GM12878 (cell line): ENCODE measurements at regions not wholly inside any gene's neighbourhood (a gene's known extent, or its start where the extent isn't known, plus 50 kb on each side); places are given as distances from the start of the nearest gene placed in this dataset.

Source experiments
- CEBPB ChIP-seq, 2 experiments: fragments of 150-350 bp in 1 of 2; IDR thresholded peaks; 2 replicates each; pipeline ENCODE4 v1.6.1; 2012 to 2014; ENCODE audit warnings: low read depth in 2 of 2, low read length in 2 of 2, borderline replicate concordance in 1 of 2, inconsistent platforms in 1 of 2
- CHD2 ChIP-seq: IDR thresholded peaks from 2 replicates; pipeline ENCODE4 v1.6.1; 2011; ENCODE audit warnings: low read depth, low read length, improper control_type of control experiment, borderline replicate concordance
- CTCF ChIP-seq, 3 experiments: IDR thresholded peaks in 2 of 3; conservative IDR thresholded peaks in 1 of 3; 2 replicates each; pipeline ENCODE4 v1.5.1; 2011; ENCODE audit warnings: low read depth in 3 of 3, low read length in 3 of 3, mild to moderate bottlenecking in 3 of 3, control low read depth in 2 of 3, moderate library complexity in 2 of 3, inconsistent platforms in 1 of 3, mixed read lengths in 1 of 3; ENCODE audit not compliant: control insufficient read depth in 2 of 3, insufficient read depth in 1 of 3; ENCODE audit errors: extremely low read depth in 1 of 3
- JUNB ChIP-seq: IDR thresholded peaks from 2 replicates; pipeline ENCODE4 v1.6.1; 2016; ENCODE audit warnings: antibody characterized with exemption, mild to moderate bottlenecking
- JUND ChIP-seq: IDR thresholded peaks from 2 replicates; pipeline ENCODE4 v1.6.1; 2012; ENCODE audit warnings: low read depth, mild to moderate bottlenecking, low read length, improper control_type of control experiment, moderate library complexity
- PML ChIP-seq: IDR thresholded peaks from 2 replicates; pipeline ENCODE4 v1.6.1; 2012; ENCODE audit warnings: low read length, inconsistent platforms
- POLR2A ChIP-seq: IDR thresholded peaks from 2 replicates; pipeline ENCODE4 v1.6.1; 2011; ENCODE audit warnings: low read depth, mild to moderate bottlenecking, low read length
- RAD51 ChIP-seq: fragments of 450-650 bp; IDR thresholded peaks from 2 replicates; pipeline ENCODE4 v1.6.1; 2016; ENCODE audit warnings: moderate library complexity, mild to moderate bottlenecking, inconsistent platforms
- REST ChIP-seq: IDR thresholded peaks from 2 replicates; pipeline ENCODE4 v1.6.1; 2012; ENCODE audit warnings: mild to moderate bottlenecking, low read depth, low read length
- SP1 ChIP-seq: IDR thresholded peaks from one replicate; pipeline ENCODE4 v1.6.1; 2011; ENCODE audit warnings: low read depth, low read length
- ZNF24 ChIP-seq: fragments of 450-650 bp; IDR thresholded peaks from 2 replicates; pipeline ENCODE4 v1.6.1; 2017; ENCODE audit warnings: antibody characterized with exemption, mild to moderate bottlenecking
- ZNF274 ChIP-seq: IDR thresholded peaks from one replicate; pipeline ENCODE4 v1.8.0; 2011; ENCODE audit not compliant: insufficient read length, insufficient read depth

- TF ChIP-seq PML: no peak
- no peak for TF ChIP-seq JUNB
- no peak for TF ChIP-seq CEBPB (IDR thresholded peaks at IDR 0.05; ENCODE audit: borderline replicate concordance in 1 of 2, low read depth in 2 of 2, low read length in 2 of 2)
- no peak for TF ChIP-seq POLR2A
- no peak for TF ChIP-seq RAD51
- TF ChIP-seq CTCF (IDR thresholded peaks at IDR 0.05 in 2 of 3, conservative IDR thresholded peaks at IDR 0.05 in 1 of 3; ENCODE audit: control insufficient read depth in 2 of 3, extremely low read depth in 1 of 3, insufficient read depth in 1 of 3, low read depth in 3 of 3, low read length in 3 of 3): no peak
- no peak for TF ChIP-seq ZNF24
- TF ChIP-seq ZNF274: no peak
- TF ChIP-seq REST: no peak
- TF ChIP-seq CHD2: no peak
- no peak for TF ChIP-seq SP1
- TF ChIP-seq JUND: no peak
Measured at GRCh38 chr5:120869831-120870230, 405.7 kb downstream of the PRR16 start.
